ENCODE measurements at regions not wholly inside any gene's neighbourhood (a gene's known extent, or its start where the extent isn't known, plus 50 kb on each side); places are given as distances from the start of the nearest gene placed in this dataset.

GRCh38 chr16:60031740-60032139, 1297.6 kb upstream of the GOT2 start (continued):
- TF ChIP-seq RELB (IDR thresholded peaks at IDR 0.05; ENCODE audit: low read depth) = no peak
- no peak for TF ChIP-seq ELK1 (IDR thresholded peaks at IDR 0.05; ENCODE audit: low read depth, low read length)
- TF ChIP-seq, protein P1, sequence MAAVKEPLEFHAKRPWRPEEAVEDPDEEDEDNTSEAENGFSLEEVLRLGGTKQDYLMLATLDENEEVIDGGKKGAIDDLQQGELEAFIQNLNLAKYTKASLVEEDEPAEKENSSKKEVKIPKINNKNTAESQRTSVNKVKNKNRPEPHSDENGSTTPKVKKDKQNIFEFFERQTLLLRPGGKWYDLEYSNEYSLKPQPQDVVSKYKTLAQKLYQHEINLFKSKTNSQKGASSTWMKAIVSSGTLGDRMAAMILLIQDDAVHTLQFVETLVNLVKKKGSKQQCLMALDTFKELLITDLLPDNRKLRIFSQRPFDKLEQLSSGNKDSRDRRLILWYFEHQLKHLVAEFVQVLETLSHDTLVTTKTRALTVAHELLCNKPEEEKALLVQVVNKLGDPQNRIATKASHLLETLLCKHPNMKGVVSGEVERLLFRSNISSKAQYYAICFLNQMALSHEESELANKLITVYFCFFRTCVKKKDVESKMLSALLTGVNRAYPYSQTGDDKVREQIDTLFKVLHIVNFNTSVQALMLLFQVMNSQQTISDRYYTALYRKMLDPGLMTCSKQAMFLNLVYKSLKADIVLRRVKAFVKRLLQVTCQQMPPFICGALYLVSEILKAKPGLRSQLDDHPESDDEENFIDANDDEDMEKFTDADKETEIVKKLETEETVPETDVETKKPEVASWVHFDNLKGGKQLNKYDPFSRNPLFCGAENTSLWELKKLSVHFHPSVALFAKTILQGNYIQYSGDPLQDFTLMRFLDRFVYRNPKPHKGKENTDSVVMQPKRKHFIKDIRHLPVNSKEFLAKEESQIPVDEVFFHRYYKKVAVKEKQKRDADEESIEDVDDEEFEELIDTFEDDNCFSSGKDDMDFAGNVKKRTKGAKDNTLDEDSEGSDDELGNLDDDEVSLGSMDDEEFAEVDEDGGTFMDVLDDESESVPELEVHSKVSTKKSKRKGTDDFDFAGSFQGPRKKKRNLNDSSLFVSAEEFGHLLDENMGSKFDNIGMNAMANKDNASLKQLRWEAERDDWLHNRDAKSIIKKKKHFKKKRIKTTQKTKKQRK (IDR thresholded peaks at IDR 0.05; ENCODE audit: low read depth, low read length) = no peak
- no peak for TF ChIP-seq TCF3 (IDR thresholded peaks at IDR 0.05; ENCODE audit: borderline replicate concordance, insufficient read depth, low read depth, low read length)

- Histone ChIP-seq H3K9ac (ENCODE audit: control insufficient read depth, insufficient read depth, low read length) (no peak overlapping the region), H3K4me1 (ENCODE audit: control insufficient read depth, insufficient read depth, low read length) (no peaks in the 10 kb centered on the region), H3K36me3 (ENCODE audit: control insufficient read depth in 2 of 2, insufficient read depth in 2 of 2, low read length in 1 of 2) (no peaks in the 10 kb centered on the region), H3K4me3 (no peak overlapping the region), H3K4me2 (ENCODE audit: control insufficient read depth, insufficient read depth) (no peak overlapping the region), H3K27ac (ENCODE audit: control insufficient read depth, insufficient read depth) (no peak overlapping the region), H3K79me2 (ENCODE audit: control insufficient read depth, insufficient read depth, low read length) (no peaks in the 10 kb centered on the region), H3K9me3 (replicated peaks; ENCODE audit: control insufficient read depth, insufficient read depth, low read length) (no peaks in the 10 kb centered on the region), H4K20me1 (ENCODE audit: control insufficient read depth, insufficient read depth) (no peaks in the 10 kb centered on the region), H2AFZ (ENCODE audit: control insufficient read depth, low read depth, low read length) (no peak overlapping the region), H3K27me3 (replicated peaks in 1 of 2; ENCODE audit: control insufficient read depth in 2 of 2, insufficient read depth in 2 of 2, low read length in 1 of 2) (no peaks in the 10 kb centered on the region)
- intact Hi-C loops (cut with micrococcal nuclease; ENCODE audit: unreplicated experiment) = no loop called here
- ChIA-PET SMC1A (ENCODE audit: uncharacterized antibody, unreplicated experiment) (no interaction called here), CTCF (no interaction called here), POLR2A (no interaction called here), RAD21 (ENCODE audit: unreplicated experiment) (no interaction called here)
- in situ Hi-C loops (cut with MboI) = no loop called here
- no peak for DNase-seq (ENCODE audit: low read depth, low spot score)
- ATAC-seq = no peak
- no peak for FAIRE-seq
- BruUV-seq (replicated peaks) = no TSS peak
- TF ChIP-seq, protein P2, sequence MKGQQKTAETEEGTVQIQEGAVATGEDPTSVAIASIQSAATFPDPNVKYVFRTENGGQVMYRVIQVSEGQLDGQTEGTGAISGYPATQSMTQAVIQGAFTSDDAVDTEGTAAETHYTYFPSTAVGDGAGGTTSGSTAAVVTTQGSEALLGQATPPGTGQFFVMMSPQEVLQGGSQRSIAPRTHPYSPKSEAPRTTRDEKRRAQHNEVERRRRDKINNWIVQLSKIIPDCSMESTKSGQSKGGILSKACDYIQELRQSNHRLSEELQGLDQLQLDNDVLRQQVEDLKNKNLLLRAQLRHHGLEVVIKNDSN (IDR thresholded peaks at IDR 0.05; ENCODE audit: borderline replicate concordance, extremely low read length, insufficient read depth, low read depth, low read length) = no peak
- TF ChIP-seq RB1 (IDR thresholded peaks at IDR 0.05; ENCODE audit: borderline replicate concordance) (no peak), EED (IDR thresholded peaks at IDR 0.05; ENCODE audit: low read depth) (no peak), MTA2 (IDR thresholded peaks at IDR 0.05; ENCODE audit: low read depth) (no peak), HDAC2 (IDR thresholded peaks at IDR 0.05) (no peak), NR2C1 (IDR thresholded peaks at IDR 0.05) (no peak), NFXL1 (IDR thresholded peaks at IDR 0.05; ENCODE audit: borderline replicate concordance) (no peak), CBFB (IDR thresholded peaks at IDR 0.05; ENCODE audit: low read depth) (no peak)
- TF ChIP-seq, protein P3, sequence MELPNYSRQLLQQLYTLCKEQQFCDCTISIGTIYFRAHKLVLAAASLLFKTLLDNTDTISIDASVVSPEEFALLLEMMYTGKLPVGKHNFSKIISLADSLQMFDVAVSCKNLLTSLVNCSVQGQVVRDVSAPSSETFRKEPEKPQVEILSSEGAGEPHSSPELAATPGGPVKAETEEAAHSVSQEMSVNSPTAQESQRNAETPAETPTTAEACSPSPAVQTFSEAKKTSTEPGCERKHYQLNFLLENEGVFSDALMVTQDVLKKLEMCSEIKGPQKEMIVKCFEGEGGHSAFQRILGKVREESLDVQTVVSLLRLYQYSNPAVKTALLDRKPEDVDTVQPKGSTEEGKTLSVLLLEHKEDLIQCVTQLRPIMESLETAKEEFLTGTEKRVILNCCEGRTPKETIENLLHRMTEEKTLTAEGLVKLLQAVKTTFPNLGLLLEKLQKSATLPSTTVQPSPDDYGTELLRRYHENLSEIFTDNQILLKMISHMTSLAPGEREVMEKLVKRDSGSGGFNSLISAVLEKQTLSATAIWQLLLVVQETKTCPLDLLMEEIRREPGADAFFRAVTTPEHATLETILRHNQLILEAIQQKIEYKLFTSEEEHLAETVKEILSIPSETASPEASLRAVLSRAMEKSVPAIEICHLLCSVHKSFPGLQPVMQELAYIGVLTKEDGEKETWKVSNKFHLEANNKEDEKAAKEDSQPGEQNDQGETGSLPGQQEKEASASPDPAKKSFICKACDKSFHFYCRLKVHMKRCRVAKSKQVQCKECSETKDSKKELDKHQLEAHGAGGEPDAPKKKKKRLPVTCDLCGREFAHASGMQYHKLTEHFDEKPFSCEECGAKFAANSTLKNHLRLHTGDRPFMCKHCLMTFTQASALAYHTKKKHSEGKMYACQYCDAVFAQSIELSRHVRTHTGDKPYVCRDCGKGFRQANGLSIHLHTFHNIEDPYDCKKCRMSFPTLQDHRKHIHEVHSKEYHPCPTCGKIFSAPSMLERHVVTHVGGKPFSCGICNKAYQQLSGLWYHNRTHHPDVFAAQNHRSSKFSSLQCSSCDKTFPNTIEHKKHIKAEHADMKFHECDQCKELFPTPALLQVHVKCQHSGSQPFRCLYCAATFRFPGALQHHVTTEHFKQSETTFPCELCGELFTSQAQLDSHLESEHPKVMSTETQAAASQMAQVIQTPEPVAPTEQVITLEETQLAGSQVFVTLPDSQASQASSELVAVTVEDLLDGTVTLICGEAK (IDR thresholded peaks at IDR 0.05; ENCODE audit: borderline replicate concordance) = no peak
These were observed 1293.2 kb upstream of the GOT2 start for GRCh38 chr16:60027351-60027750.
